RWPE2 (cell line): ENCODE measurements at regions not wholly inside any gene's neighbourhood (a gene's known extent, or its start where the extent isn't known, plus 50 kb on each side); places are given as distances from the start of the nearest gene placed in this dataset.

Experiments used
- ATAC-seq: fragments of 200-7000 bp; cut with Tn5 transposase; 3 replicates; pipeline ENCODE4 v1.9.1; 2021; ENCODE audit warnings: low read depth
- DNase-seq: peaks from one replicate; pipeline ENCODE4 v3.0.0-alpha.2; 2020; ENCODE audit warnings: low spot score
- H3K27ac ChIP-seq: fragments of 450-650 bp; 2 replicates; pipeline ENCODE4 v1.5.1; 2017; ENCODE audit warnings: mild to moderate bottlenecking; ENCODE audit not compliant: poor library complexity, severe bottlenecking
- H3K27me3 ChIP-seq: fragments of 250-450 bp; sonication (Bioruptor Pico); 2 replicates; pipeline ENCODE4 v1.5.1; 2021; ENCODE audit warnings: mild to moderate bottlenecking, moderate library complexity; ENCODE audit not compliant: insufficient read depth, poor library complexity, severe bottlenecking
- H3K36me3 ChIP-seq: fragments of 250-450 bp; sonication (Bioruptor Pico); 2 replicates; pipeline ENCODE4 v1.5.1; 2020; ENCODE audit warnings: low read depth, mild to moderate bottlenecking, moderate library complexity
- H3K4me1 ChIP-seq: fragments of 250-450 bp; sonication (Bioruptor Pico); 2 replicates; pipeline ENCODE4 v1.5.1; 2021; ENCODE audit warnings: mild to moderate bottlenecking, moderate library complexity; ENCODE audit not compliant: insufficient read depth, poor library complexity, severe bottlenecking
- H3K4me3 ChIP-seq: fragments of 250-450 bp; sonication (Bioruptor Pico); 2 replicates; pipeline ENCODE4 v1.5.1; 2021; ENCODE audit warnings: mild to moderate bottlenecking, moderate library complexity; ENCODE audit not compliant: severe bottlenecking
- H3K9me3 ChIP-seq: fragments of 250-450 bp; sonication (Bioruptor Pico); 2 replicates; pipeline ENCODE4 v1.5.1; 2021; ENCODE audit warnings: mild to moderate bottlenecking, moderate library complexity; ENCODE audit not compliant: severe bottlenecking
- TF ChIP-seq, protein P1 (sequence below): fragments of 450-650 bp; IDR thresholded peaks from one replicate; pipeline ENCODE4 v1.5.1; 2017; ENCODE audit warnings: mild to moderate bottlenecking, moderate library complexity; ENCODE audit not compliant: poor library complexity, severe bottlenecking

- H3K27ac ChIP-seq = no peak overlapping the region
- ATAC-seq (no peak), DNase-seq (no peak)
- no peak overlapping the region for H3K4me3 ChIP-seq
- no peaks in the 10 kb centered on the region for H3K36me3 ChIP-seq
- TF ChIP-seq, protein P1, sequence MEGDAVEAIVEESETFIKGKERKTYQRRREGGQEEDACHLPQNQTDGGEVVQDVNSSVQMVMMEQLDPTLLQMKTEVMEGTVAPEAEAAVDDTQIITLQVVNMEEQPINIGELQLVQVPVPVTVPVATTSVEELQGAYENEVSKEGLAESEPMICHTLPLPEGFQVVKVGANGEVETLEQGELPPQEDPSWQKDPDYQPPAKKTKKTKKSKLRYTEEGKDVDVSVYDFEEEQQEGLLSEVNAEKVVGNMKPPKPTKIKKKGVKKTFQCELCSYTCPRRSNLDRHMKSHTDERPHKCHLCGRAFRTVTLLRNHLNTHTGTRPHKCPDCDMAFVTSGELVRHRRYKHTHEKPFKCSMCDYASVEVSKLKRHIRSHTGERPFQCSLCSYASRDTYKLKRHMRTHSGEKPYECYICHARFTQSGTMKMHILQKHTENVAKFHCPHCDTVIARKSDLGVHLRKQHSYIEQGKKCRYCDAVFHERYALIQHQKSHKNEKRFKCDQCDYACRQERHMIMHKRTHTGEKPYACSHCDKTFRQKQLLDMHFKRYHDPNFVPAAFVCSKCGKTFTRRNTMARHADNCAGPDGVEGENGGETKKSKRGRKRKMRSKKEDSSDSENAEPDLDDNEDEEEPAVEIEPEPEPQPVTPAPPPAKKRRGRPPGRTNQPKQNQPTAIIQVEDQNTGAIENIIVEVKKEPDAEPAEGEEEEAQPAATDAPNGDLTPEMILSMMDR = no peak
- H3K27me3 ChIP-seq = peaks cover 4% of the 10 kb centered on the region
- H3K4me1 ChIP-seq = no peaks in the 10 kb centered on the region
- no peaks in the 10 kb centered on the region for H3K9me3 ChIP-seq
These were observed 94.0 kb downstream of the RCN1 start for GRCh38 chr11:32184723-32185376.

GRCh38 chr11:32186118-32186517 is 95.2 kb downstream of the RCN1 start:
- Histone ChIP-seq H3K27me3 (no peaks in the 10 kb centered on the region), H3K4me3 (no peak overlapping the region), H3K36me3 (no peaks in the 10 kb centered on the region), H3K27ac (no peak overlapping the region), H3K9me3 (no peaks in the 10 kb centered on the region), H3K4me1 (no peaks in the 10 kb centered on the region)
- ATAC-seq (no peak), DNase-seq (no peak)
- TF ChIP-seq, protein P1 = no peak

DNA sequence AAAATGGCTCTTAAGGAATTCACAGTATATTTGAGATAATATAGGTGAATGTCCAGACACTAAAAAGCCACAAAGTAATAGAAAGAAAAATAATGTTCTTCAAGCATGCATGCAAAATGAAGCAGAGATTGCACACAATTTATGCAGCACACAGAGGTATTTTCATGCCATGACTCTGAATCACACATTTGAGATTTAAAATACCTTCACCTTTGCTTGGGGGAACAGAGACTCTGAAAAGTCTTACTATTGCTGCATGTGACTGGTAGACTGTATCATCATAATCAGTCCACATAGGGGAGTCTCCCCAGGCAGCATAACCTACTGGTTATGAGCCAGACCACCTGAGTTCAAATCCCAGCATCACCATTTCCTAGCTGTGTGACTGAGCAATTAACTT is 96.2 kb downstream of the RCN1 start:
- ATAC-seq = no peak
- Histone ChIP-seq H3K4me3 (no peak overlapping the region), H3K9me3 (no peaks in the 10 kb centered on the region), H3K27me3 (peaks cover 1% of the 10 kb centered on the region), H3K27ac (no peak overlapping the region), H3K4me1 (no peaks in the 10 kb centered on the region), H3K36me3 (no peaks in the 10 kb centered on the region)
- DNase-seq = no peak
- TF ChIP-seq, protein P1 = no peak

DNA sequence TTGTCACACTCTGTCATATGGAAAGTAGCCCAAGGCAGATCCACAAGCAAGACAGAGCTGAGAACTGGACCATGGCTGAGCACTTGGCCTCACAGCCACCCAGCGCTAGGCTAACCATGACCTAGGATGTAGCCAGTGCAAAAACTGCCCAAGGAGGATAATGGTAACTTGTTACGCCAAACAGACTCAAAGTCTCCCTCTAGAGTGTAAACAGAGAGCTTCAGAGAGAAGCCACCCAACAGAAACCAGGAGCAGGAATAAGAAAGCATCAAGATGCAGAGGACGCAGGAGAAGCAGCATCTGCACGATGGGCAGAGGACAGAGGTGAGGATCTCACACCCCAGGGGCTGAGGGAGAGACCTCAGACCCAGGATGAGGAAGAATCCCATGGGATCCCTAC is 97.9 kb downstream of the RCN1 start:
- peaks cover 13% of the 10 kb centered on the region for H3K27me3 ChIP-seq
- H3K27ac ChIP-seq = no peak overlapping the region
- no peaks in the 10 kb centered on the region for H3K36me3 ChIP-seq
- TF ChIP-seq, protein P1 = no peak
- DNase-seq (no peak), ATAC-seq (no peak)
- H3K9me3 ChIP-seq = no peaks in the 10 kb centered on the region
- no peaks in the 10 kb centered on the region for H3K4me1 ChIP-seq
- no peak overlapping the region for H3K4me3 ChIP-seq

DNA sequence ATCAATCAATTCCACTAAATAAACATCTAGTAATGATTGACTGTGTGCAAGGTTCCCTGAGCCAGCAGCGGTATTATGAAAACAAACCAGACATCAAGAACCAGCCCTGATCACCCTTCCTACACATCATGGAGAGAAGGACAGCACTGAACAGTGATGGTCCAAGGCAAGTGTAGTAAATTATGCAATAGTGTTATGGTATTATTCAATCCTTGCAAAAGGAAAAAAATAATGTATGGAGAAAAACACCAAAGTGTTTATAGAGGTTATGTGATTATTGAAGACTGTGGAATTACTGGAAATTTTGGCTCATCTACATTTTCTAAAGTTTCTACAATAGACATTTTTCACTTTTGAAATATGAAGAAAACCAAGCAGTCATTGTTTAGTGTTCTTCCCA is 105.3 kb downstream of the RCN1 start:
- Histone ChIP-seq H3K36me3 (no peaks in the 10 kb centered on the region), H3K9me3 (no peaks in the 10 kb centered on the region), H3K4me1 (no peaks in the 10 kb centered on the region), H3K27ac (no peak overlapping the region), H3K4me3 (no peak overlapping the region), H3K27me3 (peaks cover 13% of the 10 kb centered on the region)
- TF ChIP-seq, protein P1 = no peak
- no peak for ATAC-seq
- DNase-seq = no peak
